ENCODE measurements at regions not wholly inside any gene's neighbourhood (a gene's known extent, or its start where the extent isn't known, plus 50 kb on each side); places are given as distances from the start of the nearest gene placed in this dataset.

- no peak for TF ChIP-seq SIN3A (IDR thresholded peaks at IDR 0.05; ENCODE audit: borderline replicate concordance, insufficient read depth, low read length)
- no peak for TF ChIP-seq FOXP2 (optimal IDR thresholded peaks at IDR 0.05; ENCODE audit: borderline replicate concordance, extremely low read depth, extremely low read length, insufficient read depth)
- no peak for TF ChIP-seq TAF1 (IDR thresholded peaks at IDR 0.05; ENCODE audit: borderline replicate concordance, insufficient read depth, low read length)
Observed at GRCh38 chr2:4465671-4466070, 762.3 kb downstream of the DCDC2C start.

- TF ChIP-seq TAF1 (IDR thresholded peaks at IDR 0.05; ENCODE audit: borderline replicate concordance, insufficient read depth, low read length): no peak
- no peak for TF ChIP-seq SIN3A (IDR thresholded peaks at IDR 0.05; ENCODE audit: borderline replicate concordance, insufficient read depth, low read length)
Observed at GRCh38 chr2:4475618-4476017, 772.2 kb downstream of the DCDC2C start.

GRCh38 chr2:4483050-4483449, 779.7 kb downstream of the DCDC2C start:
- TF ChIP-seq SIN3A (IDR thresholded peaks at IDR 0.05; ENCODE audit: borderline replicate concordance, insufficient read depth, low read length): no peak

DNA sequence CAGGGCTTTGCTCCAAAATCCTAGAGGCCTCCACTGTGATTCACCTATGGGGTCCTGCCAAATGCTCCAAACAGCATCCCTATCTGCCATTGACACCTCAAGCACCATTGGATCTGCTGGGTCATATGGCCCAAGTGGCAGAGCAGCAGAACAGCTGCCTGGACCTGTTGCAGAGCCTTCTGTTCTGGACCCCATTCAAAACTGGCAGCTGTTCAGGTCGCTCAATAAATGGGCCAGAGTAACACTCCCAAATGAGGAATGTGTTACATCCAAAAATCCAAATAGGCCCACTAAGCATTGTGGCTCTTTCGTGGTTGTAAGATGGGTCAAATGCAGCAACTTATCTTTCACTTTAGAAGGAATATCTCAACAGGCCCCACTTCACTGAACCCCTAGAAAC, 783.6 kb downstream of the DCDC2C start:
- TF ChIP-seq REST (IDR thresholded peaks at IDR 0.05; ENCODE audit: insufficient read depth in 1 of 2, low read depth in 2 of 2, low read length in 2 of 2): no peak
- TF ChIP-seq SIN3A (IDR thresholded peaks at IDR 0.05; ENCODE audit: borderline replicate concordance, insufficient read depth, low read length): no peak
- no peak for TF ChIP-seq POLR2AphosphoS5 (IDR thresholded peaks at IDR 0.05; ENCODE audit: low read depth, low read length)
- no peak for TF ChIP-seq TAF1 (IDR thresholded peaks at IDR 0.05; ENCODE audit: borderline replicate concordance, insufficient read depth, low read length)
- TF ChIP-seq FOXP2 (optimal IDR thresholded peaks at IDR 0.05; ENCODE audit: borderline replicate concordance, extremely low read depth, extremely low read length, insufficient read depth): no peak

- no peak for TF ChIP-seq POLR2AphosphoS5 (IDR thresholded peaks at IDR 0.05; ENCODE audit: low read depth, low read length)
Observed at GRCh38 chr2:4499316-4500030, 796.1 kb downstream of the DCDC2C start.

GRCh38 chr2:4501525-4501924, 798.1 kb downstream of the DCDC2C start:
- TF ChIP-seq TAF1 (IDR thresholded peaks at IDR 0.05; ENCODE audit: borderline replicate concordance, insufficient read depth, low read length) (no peak), REST (IDR thresholded peaks at IDR 0.05; ENCODE audit: insufficient read depth in 1 of 2, low read depth in 2 of 2, low read length in 2 of 2) (no peak), SIN3A (IDR thresholded peaks at IDR 0.05; ENCODE audit: borderline replicate concordance, insufficient read depth, low read length) (no peak), POLR2AphosphoS5 (IDR thresholded peaks at IDR 0.05; ENCODE audit: low read depth, low read length) (no peak), FOXP2 (optimal IDR thresholded peaks at IDR 0.05; ENCODE audit: borderline replicate concordance, extremely low read depth, extremely low read length, insufficient read depth) (no peak)

GRCh38 chr2:4502230-4502843, 799.0 kb downstream of the DCDC2C start:
- TF ChIP-seq REST (IDR thresholded peaks at IDR 0.05; ENCODE audit: insufficient read depth in 1 of 2, low read depth in 2 of 2, low read length in 2 of 2) (no peak), FOXP2 (optimal IDR thresholded peaks at IDR 0.05; ENCODE audit: borderline replicate concordance, extremely low read depth, extremely low read length, insufficient read depth) (no peak), POLR2AphosphoS5 (IDR thresholded peaks at IDR 0.05; ENCODE audit: low read depth, low read length) (no peak), SIN3A (IDR thresholded peaks at IDR 0.05; ENCODE audit: borderline replicate concordance, insufficient read depth, low read length) (no peak), TAF1 (IDR thresholded peaks at IDR 0.05; ENCODE audit: borderline replicate concordance, insufficient read depth, low read length) (no peak)
